GM12891 (cell line): ENCODE measurements at regions not wholly inside any gene's neighbourhood (a gene's known extent, or its start where the extent isn't known, plus 50 kb on each side); places are given as distances from the start of the nearest gene placed in this dataset.

ENCODE experiments used
- PAX5 ChIP-seq: IDR thresholded peaks from 2 replicates; pipeline ENCODE4 v1.6.1; 2011; ENCODE audit warnings: low read length, moderate library complexity, mild to moderate bottlenecking; ENCODE audit not compliant: insufficient read depth, severe bottlenecking
- POLR2A ChIP-seq: IDR thresholded peaks from 2 replicates; pipeline ENCODE4 v1.6.1; 2011; ENCODE audit warnings: low read depth, low read length, control low read depth
- POLR2AphosphoS5 ChIP-seq: IDR thresholded peaks from 2 replicates; pipeline ENCODE4 v1.6.1; 2011; ENCODE audit warnings: low read depth, low read length, control low read depth
- POU2F2 ChIP-seq: IDR thresholded peaks from 2 replicates; pipeline ENCODE4 v1.6.1; 2011; ENCODE audit warnings: low read depth, mild to moderate bottlenecking, control low read depth, low read length, moderate library complexity
- SPI1 ChIP-seq: IDR thresholded peaks from 2 replicates; pipeline ENCODE4 v1.6.1; 2011; ENCODE audit warnings: low read depth, low read length, control low read depth
- TAF1 ChIP-seq: IDR thresholded peaks from 2 replicates; pipeline ENCODE4 v1.6.1; 2011; ENCODE audit warnings: low read depth, low read length, control low read depth

DNA sequence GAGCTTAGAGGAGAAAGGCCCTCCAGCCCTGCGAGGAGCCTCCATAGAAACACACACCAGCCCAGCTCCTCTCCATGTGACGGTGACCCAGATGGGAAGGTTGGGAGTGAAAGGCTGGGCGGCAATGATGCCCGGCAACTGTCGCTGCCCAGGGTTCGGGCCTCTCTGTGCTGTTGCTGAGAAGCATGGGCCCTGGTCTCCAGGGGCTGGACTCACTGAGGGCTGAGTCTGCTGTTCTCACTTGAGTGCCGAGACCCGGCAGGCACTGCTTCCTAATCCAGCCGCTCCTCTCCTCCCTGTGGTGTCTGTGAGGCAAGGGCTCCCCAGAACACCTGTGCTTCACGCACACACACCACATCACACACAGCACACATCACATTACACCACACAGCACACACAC lies 493.6 kb downstream of the GADD45G start:
- no peak for TF ChIP-seq POLR2A
- TF ChIP-seq TAF1, result no peak
- no peak for TF ChIP-seq POLR2AphosphoS5
- no peak for TF ChIP-seq PAX5
- TF ChIP-seq SPI1, result no peak
- TF ChIP-seq POU2F2, result no peak
